ENCODE measurements at regions not wholly inside any gene's neighbourhood (a gene's known extent, or its start where the extent isn't known, plus 50 kb on each side); places are given as distances from the start of the nearest gene placed in this dataset.

GRCh38 chr14:56514663-56515371 is 64.8 kb upstream of the TMEM260 start:
- no peaks in the 10 kb centered on the region for H3K36me3 ChIP-seq (replicated peaks; ENCODE audit: low read depth, low read length)
- no peak overlapping the region for H3K4me2 ChIP-seq (ENCODE audit: low read length)
- H3K9ac ChIP-seq (ENCODE audit: low read length): no peak overlapping the region
- no peak for TF ChIP-seq EZH2phosphoT487 (IDR thresholded peaks at IDR 0.05; ENCODE audit: low read depth)
- TF ChIP-seq, protein P1, sequence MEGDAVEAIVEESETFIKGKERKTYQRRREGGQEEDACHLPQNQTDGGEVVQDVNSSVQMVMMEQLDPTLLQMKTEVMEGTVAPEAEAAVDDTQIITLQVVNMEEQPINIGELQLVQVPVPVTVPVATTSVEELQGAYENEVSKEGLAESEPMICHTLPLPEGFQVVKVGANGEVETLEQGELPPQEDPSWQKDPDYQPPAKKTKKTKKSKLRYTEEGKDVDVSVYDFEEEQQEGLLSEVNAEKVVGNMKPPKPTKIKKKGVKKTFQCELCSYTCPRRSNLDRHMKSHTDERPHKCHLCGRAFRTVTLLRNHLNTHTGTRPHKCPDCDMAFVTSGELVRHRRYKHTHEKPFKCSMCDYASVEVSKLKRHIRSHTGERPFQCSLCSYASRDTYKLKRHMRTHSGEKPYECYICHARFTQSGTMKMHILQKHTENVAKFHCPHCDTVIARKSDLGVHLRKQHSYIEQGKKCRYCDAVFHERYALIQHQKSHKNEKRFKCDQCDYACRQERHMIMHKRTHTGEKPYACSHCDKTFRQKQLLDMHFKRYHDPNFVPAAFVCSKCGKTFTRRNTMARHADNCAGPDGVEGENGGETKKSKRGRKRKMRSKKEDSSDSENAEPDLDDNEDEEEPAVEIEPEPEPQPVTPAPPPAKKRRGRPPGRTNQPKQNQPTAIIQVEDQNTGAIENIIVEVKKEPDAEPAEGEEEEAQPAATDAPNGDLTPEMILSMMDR (IDR thresholded peaks at IDR 0.05; ENCODE audit: low read depth, low read length): no peak
- peaks cover 27% of the 10 kb centered on the region for H3K27me3 ChIP-seq (ENCODE audit: low read depth, low read length)
- no peaks in the 10 kb centered on the region for H3K4me1 ChIP-seq (ENCODE audit: low read length)
- H3K27ac ChIP-seq (ENCODE audit: low read length): no peak overlapping the region
- no peak overlapping the region for H2AFZ ChIP-seq (ENCODE audit: low read depth, low read length)
- no peak overlapping the region for H3K4me3 ChIP-seq (ENCODE audit: low read length)
- no peaks in the 10 kb centered on the region for H3K79me2 ChIP-seq (ENCODE audit: low read length)
- H4K20me1 ChIP-seq (ENCODE audit: insufficient read depth, low read length): no peaks in the 10 kb centered on the region
- no peaks in the 10 kb centered on the region for H3K9me3 ChIP-seq (ENCODE audit: insufficient read depth, low read length)

DNA sequence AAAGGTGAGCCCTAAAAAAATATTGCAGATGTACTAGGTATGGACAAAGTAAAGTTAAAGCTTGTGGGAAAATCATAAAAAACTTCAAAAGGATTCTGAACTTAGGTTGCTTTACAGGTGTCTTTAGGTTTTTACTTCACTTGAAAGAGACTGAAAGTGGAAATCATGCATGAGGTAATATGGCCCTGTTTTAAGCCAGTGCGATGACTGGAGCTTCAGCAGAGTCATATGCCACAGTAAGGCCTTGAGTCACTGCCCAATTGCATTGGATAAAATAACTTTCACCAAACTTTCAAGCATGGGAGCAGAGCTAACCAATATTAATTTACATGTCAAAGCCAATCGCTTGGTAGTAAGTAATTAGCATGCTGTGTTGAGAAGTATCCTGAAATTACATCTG is 63.9 kb upstream of the TMEM260 start:
- H4K20me1 ChIP-seq (ENCODE audit: insufficient read depth, low read length): no peaks in the 10 kb centered on the region
- no peaks in the 10 kb centered on the region for H3K9me3 ChIP-seq (ENCODE audit: insufficient read depth, low read length)
- H3K4me1 ChIP-seq (ENCODE audit: low read length): no peaks in the 10 kb centered on the region
- H3K4me3 ChIP-seq (ENCODE audit: low read length): no peak overlapping the region
- no peak overlapping the region for H2AFZ ChIP-seq (ENCODE audit: low read depth, low read length)
- H3K36me3 ChIP-seq (replicated peaks; ENCODE audit: low read depth, low read length): no peaks in the 10 kb centered on the region
- no peak overlapping the region for H3K4me2 ChIP-seq (ENCODE audit: low read length)
- H3K79me2 ChIP-seq (ENCODE audit: low read length): no peaks in the 10 kb centered on the region
- H3K27ac ChIP-seq (ENCODE audit: low read length): no peak overlapping the region
- TF ChIP-seq, protein P1 (IDR thresholded peaks at IDR 0.05; ENCODE audit: low read depth, low read length): no peak
- no peak for TF ChIP-seq EZH2phosphoT487 (IDR thresholded peaks at IDR 0.05; ENCODE audit: low read depth)
- no peak overlapping the region for H3K9ac ChIP-seq (ENCODE audit: low read length)
- H3K27me3 ChIP-seq (ENCODE audit: low read depth, low read length): peaks cover 27% of the 10 kb centered on the region

GRCh38 chr14:56522403-56522802 is 57.2 kb upstream of the TMEM260 start:
- Histone ChIP-seq H2AFZ (ENCODE audit: low read depth, low read length) (no peak overlapping the region), H3K27me3 (ENCODE audit: low read depth, low read length) (peaks cover 35% of the 10 kb centered on the region), H3K36me3 (replicated peaks; ENCODE audit: low read depth, low read length) (no peaks in the 10 kb centered on the region), H3K9me3 (ENCODE audit: insufficient read depth, low read length) (no peaks in the 10 kb centered on the region), H4K20me1 (ENCODE audit: insufficient read depth, low read length) (no peaks in the 10 kb centered on the region), H3K27ac (ENCODE audit: low read length) (no peak overlapping the region), H3K4me1 (ENCODE audit: low read length) (no peaks in the 10 kb centered on the region), H3K4me2 (ENCODE audit: low read length) (no peak overlapping the region), H3K9ac (ENCODE audit: low read length) (no peak overlapping the region), H3K4me3 (ENCODE audit: low read length) (no peak overlapping the region), H3K79me2 (ENCODE audit: low read length) (no peaks in the 10 kb centered on the region)
- TF ChIP-seq EZH2phosphoT487 (IDR thresholded peaks at IDR 0.05; ENCODE audit: low read depth): no peak
- TF ChIP-seq, protein P1 (IDR thresholded peaks at IDR 0.05; ENCODE audit: low read depth, low read length): no peak

DNA sequence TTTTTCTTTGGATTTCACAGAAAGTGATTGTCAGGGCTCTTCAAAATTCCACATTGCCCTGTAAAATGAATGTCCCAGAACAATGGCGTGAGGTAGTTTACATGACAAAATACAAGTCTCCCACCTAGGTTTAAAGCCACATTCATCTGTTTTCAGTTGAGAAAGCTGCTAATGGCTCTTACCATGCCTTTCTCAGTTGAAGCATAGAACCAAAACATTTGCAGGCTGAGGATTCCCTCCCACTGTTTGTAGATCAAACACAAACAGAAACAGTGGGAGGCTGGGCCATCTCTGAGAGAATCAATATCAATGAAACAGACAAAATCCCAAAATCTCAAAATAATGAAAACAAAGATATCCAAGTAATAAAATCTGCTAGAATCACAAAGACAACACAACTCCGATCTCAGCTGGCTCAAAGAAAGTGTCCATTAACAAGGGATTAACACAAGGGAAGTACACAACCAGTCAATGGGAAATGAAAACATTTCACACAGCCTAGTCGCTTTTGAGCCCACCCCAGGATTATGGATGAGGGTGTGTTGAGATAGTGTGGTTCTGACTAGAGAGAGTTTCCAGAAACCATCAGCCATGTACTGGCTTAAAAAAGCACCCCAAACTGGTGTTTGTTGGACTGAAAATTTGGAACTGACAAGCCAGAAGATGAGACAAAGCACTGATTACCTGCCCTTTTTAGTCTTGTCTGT is 54.5 kb upstream of the TMEM260 start:
- no peak overlapping the region for H3K4me2 ChIP-seq (ENCODE audit: low read length)

More for the DNA sequence above, 54.5 kb upstream of the TMEM260 start:
- H4K20me1 ChIP-seq (ENCODE audit: insufficient read depth, low read length): no peaks in the 10 kb centered on the region
- H3K9ac ChIP-seq (ENCODE audit: low read length): no peak overlapping the region
- no peaks in the 10 kb centered on the region for H3K9me3 ChIP-seq (ENCODE audit: insufficient read depth, low read length)
- no peaks in the 10 kb centered on the region for H3K36me3 ChIP-seq (replicated peaks; ENCODE audit: low read depth, low read length)
- no peak overlapping the region for H2AFZ ChIP-seq (ENCODE audit: low read depth, low read length)
- H3K4me3 ChIP-seq (ENCODE audit: low read length): no peak overlapping the region
- no peak overlapping the region for H3K27ac ChIP-seq (ENCODE audit: low read length)
- TF ChIP-seq, protein P1 (IDR thresholded peaks at IDR 0.05; ENCODE audit: low read depth, low read length): no peak
- TF ChIP-seq EZH2phosphoT487 (IDR thresholded peaks at IDR 0.05; ENCODE audit: low read depth): no peak
- H3K4me1 ChIP-seq (ENCODE audit: low read length): no peaks in the 10 kb centered on the region
- no peaks in the 10 kb centered on the region for H3K79me2 ChIP-seq (ENCODE audit: low read length)
- H3K27me3 ChIP-seq (ENCODE audit: low read depth, low read length): peaks cover 15% of the 10 kb centered on the region; the same call in 1 of the 2 replicates

All from OCI-LY3 (cell line).